HEK293 (cell line): ENCODE measurements at regions not wholly inside any gene's neighbourhood (a gene's known extent, or its start where the extent isn't known, plus 50 kb on each side); places are given as distances from the start of the nearest gene placed in this dataset.

ENCODE experiments used
- CTCF ChIA-PET: fragments of 350-600 bp; formaldehyde crosslinking; extraction: SDS; loops from one replicate; lab custom pipeline; 2021; ENCODE audit warnings: antibody characterized with exemption; lab: Yijun Ruan, JAX
- POLR2A ChIA-PET: fragments of 300-600 bp; formaldehyde crosslinking; extraction: SDS; loops from one replicate; lab custom pipeline; 2020; ENCODE audit warnings: antibody characterized with exemption, inconsistent platforms; lab: Yijun Ruan, JAX
- H3K27ac ChIP-seq: fragments of 200-500 bp; sonication (Bioruptor generic); 2 replicates; pipeline ENCODE4 v1.5.1; 2014; ENCODE audit warnings: low read depth, low read length, control low read depth, inconsistent platforms; ENCODE audit errors: extremely low read depth
- H3K36me3 ChIP-seq, 2 experiments: fragments of 200-500 bp in 1 of 2; sonication (Bioruptor generic) in 1 of 2; 1 replicate in 1 of 2; 2 replicates in 1 of 2; pipeline ENCODE4 v1.5.1; 2014 to 2017; ENCODE audit warnings: inconsistent platforms in 2 of 2, low read length in 2 of 2; ENCODE audit not compliant: control insufficient read depth in 2 of 2, insufficient read depth in 1 of 2
- H3K4me1 ChIP-seq: fragments of 200-500 bp; sonication (Bioruptor generic); 2 replicates; pipeline ENCODE4 v1.5.1; 2014; ENCODE audit warnings: mild to moderate bottlenecking, low read length, inconsistent platforms; ENCODE audit not compliant: control insufficient read depth, insufficient read depth
- H3K4me3 ChIP-seq: 2 replicates; pipeline ENCODE4 v1.5.1; 2011; ENCODE audit warnings: low read depth, mild to moderate bottlenecking, control low read depth, low read length, moderate library complexity
- H3K9me3 ChIP-seq: fragments of 200-500 bp; sonication (Bioruptor generic); 2 replicates; pipeline ENCODE4 v1.5.1; 2014; ENCODE audit warnings: low read depth, low read length, inconsistent platforms; ENCODE audit not compliant: control insufficient read depth, insufficient read depth
- HOXA7 ChIP-seq: sonication (generic); formaldehyde crosslinking; IDR thresholded peaks from 2 replicates; pipeline ENCODE4 v1.8.1; 2022; ENCODE audit warnings: missing genetic modification reagents, borderline replicate concordance
- KLF9 ChIP-seq: fragments of 450-650 bp; formaldehyde crosslinking; IDR thresholded peaks from 2 replicates; pipeline ENCODE4 v1.5.1; 2016; ENCODE audit warnings: missing biosample characterization, missing genetic modification characterization, low read depth
- SETDB1 ChIP-seq: IDR thresholded peaks from one replicate; pipeline ENCODE4 v1.6.1; 2017; ENCODE audit warnings: mild to moderate bottlenecking, low read length, moderate library complexity, mixed read lengths; ENCODE audit not compliant: insufficient read length
- TRIM28 ChIP-seq: IDR thresholded peaks from 2 replicates; pipeline ENCODE4 v1.6.1; 2011; ENCODE audit warnings: low read length, control low read depth, borderline replicate concordance
- ZBTB11 ChIP-seq: fragments of 450-650 bp; formaldehyde crosslinking; conservative IDR thresholded peaks from 2 replicates; pipeline ENCODE4 v1.5.1; 2016; ENCODE audit warnings: low read depth, missing biosample characterization, missing genetic modification characterization
- ZBTB17 ChIP-seq: fragments of 450-650 bp; formaldehyde crosslinking; IDR thresholded peaks from 2 replicates; pipeline ENCODE4 v1.5.1; 2016; ENCODE audit warnings: missing biosample characterization, missing genetic modification characterization
- ZBTB21 ChIP-seq: fragments of 450-650 bp; formaldehyde crosslinking; IDR thresholded peaks from 2 replicates; pipeline ENCODE4 v1.5.1; 2017; ENCODE audit warnings: missing biosample characterization, missing genetic modification characterization
- ZFP37 ChIP-seq: fragments of 450-650 bp; formaldehyde crosslinking; IDR thresholded peaks from 2 replicates; pipeline ENCODE4 v1.5.1; 2016; ENCODE audit warnings: missing biosample characterization, missing genetic modification characterization
- ZNF146 ChIP-seq: fragments of 450-650 bp; formaldehyde crosslinking; IDR thresholded peaks from 2 replicates; pipeline ENCODE4 v1.5.1; 2016; ENCODE audit warnings: missing biosample characterization, missing genetic modification characterization
- ZNF155 ChIP-seq: fragments of 450-650 bp; formaldehyde crosslinking; IDR thresholded peaks from 2 replicates; pipeline ENCODE4 v1.5.1; 2016; ENCODE audit warnings: missing biosample characterization, missing genetic modification characterization
- ZNF16 ChIP-seq: fragments of 450-650 bp; formaldehyde crosslinking; IDR thresholded peaks from 2 replicates; pipeline ENCODE4 v1.5.1; 2016; ENCODE audit warnings: low read depth, missing biosample characterization, missing genetic modification characterization
- ZNF169 ChIP-seq: fragments of 450-650 bp; formaldehyde crosslinking; IDR thresholded peaks from 2 replicates; pipeline ENCODE4 v1.5.1; 2016; ENCODE audit warnings: missing biosample characterization, missing genetic modification characterization
- ZNF18 ChIP-seq: fragments of 450-650 bp; formaldehyde crosslinking; IDR thresholded peaks from 2 replicates; pipeline ENCODE4 v1.5.1; 2016; ENCODE audit warnings: missing biosample characterization, missing genetic modification characterization
- ZNF184 ChIP-seq: fragments of 450-650 bp; IDR thresholded peaks from 2 replicates; pipeline ENCODE4 v1.5.1; 2018; ENCODE audit warnings: missing biosample characterization, mild to moderate bottlenecking, missing genetic modification characterization
- ZNF362 ChIP-seq: fragments of 450-650 bp; formaldehyde crosslinking; IDR thresholded peaks from 2 replicates; pipeline ENCODE4 v1.5.1; 2016; ENCODE audit warnings: missing biosample characterization, missing genetic modification characterization
- ZNF398 ChIP-seq: fragments of 450-650 bp; formaldehyde crosslinking; IDR thresholded peaks from 2 replicates; pipeline ENCODE4 v1.5.1; 2017; ENCODE audit warnings: missing biosample characterization, missing genetic modification characterization
- ZNF561 ChIP-seq: fragments of 450-650 bp; IDR thresholded peaks from 2 replicates; pipeline ENCODE4 v1.5.1; 2018; ENCODE audit warnings: missing biosample characterization, missing genetic modification characterization, borderline replicate concordance
- ZNF585B ChIP-seq: fragments of 450-650 bp; formaldehyde crosslinking; IDR thresholded peaks from 2 replicates; pipeline ENCODE4 v1.5.1; 2016; ENCODE audit warnings: missing biosample characterization, missing genetic modification characterization
- ZNF610 ChIP-seq: fragments of 450-650 bp; formaldehyde crosslinking; IDR thresholded peaks from 2 replicates; pipeline ENCODE4 v1.5.1; 2016; ENCODE audit warnings: missing biosample characterization, missing genetic modification characterization, borderline replicate concordance
- ZNF626 ChIP-seq: fragments of 450-650 bp; sonication (Bioruptor Pico); formaldehyde crosslinking; IDR thresholded peaks from 2 replicates; pipeline ENCODE4 v1.5.1; 2018; ENCODE audit warnings: missing biosample characterization, missing genetic modification characterization, inconsistent platforms
- ZNF747 ChIP-seq: fragments of 450-650 bp; formaldehyde crosslinking; IDR thresholded peaks from 2 replicates; pipeline ENCODE4 v1.5.1; 2016; ENCODE audit warnings: missing biosample characterization, missing genetic modification characterization
- ZNF785 ChIP-seq: fragments of 450-650 bp; formaldehyde crosslinking; IDR thresholded peaks from 2 replicates; pipeline ENCODE4 v1.5.1; 2016; ENCODE audit warnings: missing biosample characterization, missing genetic modification characterization
- ZNF837 ChIP-seq: fragments of 450-650 bp; formaldehyde crosslinking; IDR thresholded peaks from 2 replicates; pipeline ENCODE4 v1.5.1; 2016; ENCODE audit warnings: missing biosample characterization, missing genetic modification characterization
- ZNF843 ChIP-seq: fragments of 450-650 bp; formaldehyde crosslinking; IDR thresholded peaks from 2 replicates; pipeline ENCODE4 v1.5.1; 2016; ENCODE audit warnings: missing biosample characterization, missing genetic modification characterization
- ZSCAN18 ChIP-seq: fragments of 450-650 bp; formaldehyde crosslinking; IDR thresholded peaks from 2 replicates; pipeline ENCODE4 v1.5.1; 2016; ENCODE audit warnings: missing biosample characterization, missing genetic modification characterization
- ZSCAN5A ChIP-seq: fragments of 450-650 bp; formaldehyde crosslinking; IDR thresholded peaks from 2 replicates; pipeline ENCODE4 v1.5.1; 2016; ENCODE audit warnings: missing biosample characterization, missing genetic modification characterization

- TF ChIP-seq ZNF362 (tag by site-specific recombination): no peak
- TF ChIP-seq TRIM28: peak; percentile 96
- no peak for TF ChIP-seq ZNF16 (tag by site-specific recombination)
- no peak for TF ChIP-seq ZNF18 (tag by site-specific recombination)
- no peak for TF ChIP-seq ZBTB11 (tag by site-specific recombination)
- TF ChIP-seq ZNF610 (tag by site-specific recombination): no peak
- no peak for TF ChIP-seq ZNF837 (tag by site-specific recombination)
- no peak for TF ChIP-seq KLF9 (tag by site-specific recombination)
- TF ChIP-seq ZSCAN5A (tag by site-specific recombination): no peak
- TF ChIP-seq ZNF626 (tag by site-specific recombination): 0 out of 2 replicates have a peak, but pooled peaks have one; percentile 27
- TF ChIP-seq ZNF155: no peak
- TF ChIP-seq ZNF785 (tag by site-specific recombination): no peak
- no peak for TF ChIP-seq ZNF184 (tag by site-specific recombination)
- peak; percentile 89 for TF ChIP-seq SETDB1
- TF ChIP-seq ZSCAN18 (tag by site-specific recombination): no peak
- no peak for TF ChIP-seq ZNF561 (tag by site-specific recombination)
- POLR2A ChIA-PET: no interaction called here
- Histone ChIP-seq H3K36me3 (no peaks in the 10 kb centered on the region), H3K9me3 (no peaks in the 10 kb centered on the region), H3K27ac (no peak overlapping the region), H3K4me1 (no peaks in the 10 kb centered on the region), H3K4me3 (no peak overlapping the region)
- CTCF ChIA-PET: interaction anchor here (1.3 kb wide), 1 partner anchor 33 kb away, joined by 4 read pairs; no protein-coding TSS in a partner anchor
Observed at GRCh38 chr9:81445331-81445921, 243.9 kb downstream of the TLE1 start.

- Histone ChIP-seq H3K36me3 (no peaks in the 10 kb centered on the region), H3K9me3 (no peaks in the 10 kb centered on the region; the same call in 1 of the 2 replicates), H3K4me1 (no peaks in the 10 kb centered on the region), H3K4me3 (no peak overlapping the region), H3K27ac (no peak overlapping the region)
- ChIA-PET POLR2A (no interaction called here), CTCF (no interaction called here)
- no peak for TF ChIP-seq ZNF585B
- TF ChIP-seq ZFP37 (tag by site-specific recombination): no peak
- no peak for TF ChIP-seq ZBTB21 (tag by site-specific recombination)
- TF ChIP-seq ZNF146 (tag by site-specific recombination): no peak
- no peak for TF ChIP-seq ZBTB17
- TF ChIP-seq ZNF169 (tag by site-specific recombination): no peak
- no peak for TF ChIP-seq ZNF747
- TF ChIP-seq HOXA7 (CRISPR knock-in tag): no peak
- TF ChIP-seq ZNF843 (tag by site-specific recombination): no peak
- no peak for TF ChIP-seq ZNF398 (tag by site-specific recombination)
Observed at GRCh38 chr9:81431641-81432040, 257.7 kb downstream of the TLE1 start.
